NCI-H1417 (cell line): ENCODE measurements at regions not wholly inside any gene's neighbourhood (a gene's known extent, or its start where the extent isn't known, plus 50 kb on each side); places are given as distances from the start of the nearest gene placed in this dataset.

Experiments
- DNase-seq, 3 experiments: peaks; one replicate each; lab custom pipeline; 2025; lab: John Stamatoyannopoulos, UW

DNA sequence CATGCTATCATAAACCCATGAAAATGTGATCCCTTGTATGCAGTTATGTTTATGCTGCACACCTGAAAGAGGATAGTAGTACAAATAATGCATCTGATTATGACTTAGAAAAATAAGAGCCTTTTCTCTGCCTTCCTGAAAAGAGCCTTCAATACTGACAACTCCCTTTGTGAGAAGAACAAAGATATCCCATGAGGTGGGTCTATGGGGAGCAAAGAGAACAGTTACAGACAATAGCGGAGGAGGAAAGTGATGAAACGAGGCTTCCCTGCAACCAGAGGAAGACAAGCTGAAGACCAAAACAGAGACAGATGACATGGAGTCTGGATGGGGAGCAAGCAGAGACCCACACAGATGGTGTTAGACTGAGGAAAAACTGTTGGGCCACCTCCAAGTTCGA lies 598.3 kb upstream of the PLXNA2 start:
- DNase-seq: no peak

DNA sequence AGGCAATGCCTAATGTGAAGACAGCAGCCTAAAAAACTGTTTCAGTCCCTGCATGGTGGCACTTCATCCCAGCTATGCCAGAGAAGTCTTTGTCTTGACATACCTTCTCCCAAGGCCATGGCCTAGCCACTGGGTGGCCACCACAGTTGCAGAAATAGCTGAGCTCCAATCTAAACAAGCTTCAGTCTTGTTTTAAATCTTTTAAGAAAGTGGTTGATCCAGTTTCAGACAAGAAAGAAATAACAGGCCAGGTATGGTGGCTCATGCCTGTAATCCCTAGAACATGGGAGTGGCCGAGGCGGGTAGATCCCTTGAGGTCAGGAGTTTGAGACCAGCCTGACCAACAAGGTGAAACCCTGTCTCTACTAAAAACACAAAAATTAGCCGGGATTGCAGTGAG lies 600.0 kb upstream of the PLXNA2 start:
- DNase-seq: no peak

DNA sequence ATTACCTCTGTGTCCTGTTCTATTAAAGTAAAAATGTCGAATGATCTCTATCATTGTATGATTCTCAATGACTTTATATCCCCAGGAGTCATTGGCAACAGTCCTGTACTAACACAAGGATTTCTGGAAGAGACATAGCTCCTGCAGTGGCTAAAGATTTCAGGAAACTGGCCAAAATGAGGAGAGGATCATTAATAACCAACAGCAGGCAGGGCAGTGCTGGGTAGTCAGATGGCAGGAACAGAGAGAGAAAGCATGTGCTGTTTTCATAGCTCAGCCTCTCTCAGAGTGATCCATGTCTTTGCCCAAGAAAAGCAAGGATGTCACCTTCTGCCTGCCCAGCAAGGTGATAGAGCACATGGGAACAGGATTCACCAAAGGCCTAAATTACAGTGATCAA lies 604.7 kb upstream of the PLXNA2 start:
- DNase-seq: no peak

DNA sequence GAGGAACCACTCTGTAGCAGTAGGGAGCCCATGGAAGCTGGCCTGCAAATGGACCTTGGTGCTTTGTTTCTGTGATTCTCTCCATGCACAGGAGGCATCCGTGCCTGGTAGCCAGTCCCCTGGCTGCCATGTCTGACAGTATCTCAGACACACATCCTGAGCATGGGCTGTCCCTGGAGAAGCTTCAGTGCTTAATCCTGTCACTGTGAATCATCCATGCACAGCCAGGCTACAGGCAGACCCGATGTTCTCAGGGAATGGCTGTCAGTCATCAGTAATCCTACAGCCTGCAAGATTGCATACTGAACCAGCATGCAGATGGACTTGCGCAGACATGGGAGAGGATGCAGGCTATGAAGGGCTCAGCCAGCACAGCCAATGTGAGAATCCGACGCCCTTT lies 606.3 kb upstream of the PLXNA2 start:
- DNase-seq: no peak

DNA sequence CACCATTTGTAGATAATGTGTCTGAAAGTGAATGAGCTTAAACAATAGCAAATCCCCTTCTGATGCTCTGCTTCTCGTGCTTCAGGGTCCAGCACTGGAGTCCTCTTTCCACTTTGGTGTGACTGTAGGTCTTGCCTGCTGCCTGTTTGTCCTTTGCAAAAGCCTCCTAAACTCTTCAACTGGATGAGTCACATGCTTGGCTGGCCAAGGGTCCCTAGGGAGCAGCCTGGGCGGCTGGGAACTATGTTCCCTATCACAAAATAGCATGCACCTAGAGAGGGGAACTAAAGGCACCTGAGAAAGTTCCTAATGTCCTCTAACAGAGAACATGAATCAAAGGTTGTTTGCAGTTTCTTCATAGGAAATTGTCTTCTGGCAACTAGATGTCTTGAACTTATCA lies 607.2 kb upstream of the PLXNA2 start:
- no peak for DNase-seq

DNA sequence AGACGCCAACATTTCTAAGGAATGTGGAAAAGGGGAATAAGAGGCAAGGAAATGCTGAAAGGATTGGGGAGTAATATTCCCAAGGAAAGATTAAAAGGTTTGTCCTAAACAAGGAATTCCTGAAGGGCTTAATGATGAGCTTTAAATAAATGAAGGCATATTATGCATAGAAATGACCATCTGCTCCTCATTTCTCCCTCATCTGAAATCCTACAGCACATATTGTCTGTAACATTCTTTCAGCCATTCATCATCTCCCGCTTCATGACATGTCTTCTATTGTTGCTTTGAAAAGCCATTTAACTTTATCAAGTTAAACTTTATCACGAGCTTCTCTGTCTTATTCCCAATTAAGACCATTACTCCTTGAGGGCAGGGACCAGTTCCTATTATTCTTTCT lies 608.7 kb upstream of the PLXNA2 start:
- no peak for DNase-seq

DNA sequence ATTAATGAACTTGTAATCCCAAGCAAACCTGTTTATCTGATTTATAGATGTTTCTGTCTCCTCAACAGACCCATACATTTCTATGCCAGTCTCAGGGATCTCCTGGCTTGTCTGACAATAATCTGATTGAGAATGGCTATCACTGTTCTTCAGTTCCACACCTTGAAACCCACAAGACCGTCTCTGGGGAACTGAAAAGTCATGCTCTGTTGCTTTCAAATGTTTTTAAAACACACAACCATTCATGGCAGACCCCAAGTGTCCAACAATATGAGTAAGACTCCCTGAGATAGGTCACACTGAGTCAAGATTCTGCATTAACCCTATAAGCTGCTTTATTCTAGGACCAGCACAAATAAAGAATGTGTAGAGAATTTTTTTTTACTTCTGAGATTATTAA lies 611.2 kb upstream of the PLXNA2 start:
- DNase-seq: peak in 1 of 3 experiments; percentile 68

DNA sequence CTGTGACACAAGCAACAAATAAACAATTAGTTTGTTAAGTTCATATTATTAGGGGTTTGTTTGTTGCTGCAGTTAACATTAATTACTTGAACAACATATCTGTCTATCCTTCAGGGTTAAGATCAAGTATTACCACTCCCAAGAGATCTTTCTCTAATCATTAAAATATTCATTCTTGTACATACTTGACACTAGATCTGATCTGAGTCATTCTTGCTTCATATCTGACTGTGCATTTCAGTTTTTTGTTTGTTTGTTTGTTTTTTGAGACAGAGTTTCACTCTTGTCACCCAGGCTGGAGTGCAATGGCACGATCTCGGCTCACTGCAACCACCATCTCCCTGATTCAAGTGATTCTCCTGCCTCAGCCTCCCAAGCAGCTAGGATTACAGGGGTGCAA lies 613.3 kb upstream of the PLXNA2 start:
- DNase-seq: no peak

DNA sequence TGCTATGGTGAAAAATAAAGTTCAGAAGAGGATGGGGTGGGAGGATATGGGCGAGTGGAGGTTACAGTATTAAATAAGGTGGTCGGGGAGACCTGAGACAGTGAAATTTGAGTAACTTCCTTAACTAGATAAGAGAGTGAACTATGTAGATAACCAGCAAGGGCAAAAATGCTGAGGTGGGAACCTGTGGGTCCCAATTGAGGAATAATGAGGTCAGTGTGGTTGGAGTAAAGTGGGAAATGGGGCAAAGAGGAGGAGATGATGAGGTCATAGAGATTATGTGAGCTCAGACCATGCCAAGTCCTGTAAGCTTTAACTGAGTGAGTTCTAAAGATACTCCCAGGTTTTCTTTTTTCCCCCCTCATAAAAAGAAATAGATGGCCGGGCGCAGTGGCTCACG lies 614.6 kb upstream of the PLXNA2 start:
- DNase-seq: no peak

DNA sequence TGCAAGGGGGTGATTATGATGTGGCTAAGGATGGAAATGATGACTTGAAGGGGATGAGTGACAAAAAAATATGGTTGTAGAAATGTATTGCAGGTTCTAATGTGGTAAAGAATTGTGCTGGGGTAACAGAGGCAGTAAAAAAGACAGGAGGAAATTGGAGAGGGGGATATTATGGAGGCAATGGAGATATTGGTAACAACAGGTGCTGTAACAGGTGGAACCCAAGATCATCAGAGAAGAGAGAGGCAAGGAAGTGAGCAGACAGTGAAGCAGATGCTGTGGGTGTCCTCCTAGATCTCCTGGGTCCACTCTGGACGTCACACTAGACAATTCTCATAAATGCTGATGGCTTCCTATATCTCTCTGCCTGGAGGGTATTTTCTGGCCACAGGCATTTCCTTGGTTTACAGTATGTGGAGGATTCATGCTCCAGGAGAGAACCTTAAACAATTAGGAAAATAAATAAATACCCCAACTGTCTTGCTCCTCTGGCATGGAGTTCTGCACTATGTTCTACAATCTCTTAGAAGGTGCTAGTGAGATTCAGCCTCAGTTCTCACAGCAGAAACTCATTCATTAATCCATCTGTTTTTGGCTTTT lies 620.3 kb upstream of the PLXNA2 start:
- no peak for DNase-seq

DNA sequence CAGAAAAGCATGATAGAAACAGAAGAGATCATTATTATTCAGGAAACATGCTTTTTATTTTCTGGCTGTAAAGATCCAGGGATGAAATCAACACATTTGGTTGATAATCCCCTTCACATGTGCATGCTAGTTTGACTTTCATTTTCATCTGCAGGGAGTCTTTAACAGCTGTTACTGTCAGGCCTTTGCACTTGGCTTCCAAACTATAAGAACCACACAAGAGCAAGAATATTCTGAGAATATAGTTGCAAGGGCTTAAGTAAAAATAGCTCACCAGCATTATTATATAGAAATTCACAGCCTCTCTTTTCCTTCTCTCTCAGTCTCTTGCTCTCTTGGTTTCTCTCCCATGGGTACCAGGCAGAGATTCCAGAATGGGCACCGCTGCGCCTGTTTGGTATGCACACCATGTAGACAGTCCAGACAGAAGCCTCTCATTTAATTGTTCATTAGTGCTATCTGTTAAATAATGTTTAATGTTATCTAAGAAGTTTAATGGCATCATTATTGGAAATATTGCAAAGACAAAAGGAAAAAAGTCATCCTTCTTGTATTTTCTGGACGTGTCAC lies 622.3 kb upstream of the PLXNA2 start:
- no peak for DNase-seq

DNA sequence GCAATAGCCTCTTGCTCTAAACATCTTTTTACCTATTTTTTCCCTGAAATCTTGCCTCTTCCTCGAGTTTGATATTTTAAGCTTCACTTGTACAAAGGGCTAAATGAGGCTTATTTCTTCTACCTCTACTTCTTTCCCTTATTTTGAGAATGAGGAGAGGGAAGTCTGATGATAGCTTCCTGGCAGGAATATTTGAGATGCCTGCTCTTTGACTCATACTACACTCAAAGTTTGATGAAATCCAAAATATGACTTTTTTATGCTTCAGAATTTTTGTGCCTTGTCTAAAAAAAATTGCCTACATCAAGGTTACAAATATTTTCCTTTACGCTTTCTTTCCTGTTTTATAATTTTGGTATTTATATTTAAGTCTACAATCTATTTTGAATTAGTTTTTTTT lies 624.4 kb upstream of the PLXNA2 start:
- DNase-seq: no peak

DNA sequence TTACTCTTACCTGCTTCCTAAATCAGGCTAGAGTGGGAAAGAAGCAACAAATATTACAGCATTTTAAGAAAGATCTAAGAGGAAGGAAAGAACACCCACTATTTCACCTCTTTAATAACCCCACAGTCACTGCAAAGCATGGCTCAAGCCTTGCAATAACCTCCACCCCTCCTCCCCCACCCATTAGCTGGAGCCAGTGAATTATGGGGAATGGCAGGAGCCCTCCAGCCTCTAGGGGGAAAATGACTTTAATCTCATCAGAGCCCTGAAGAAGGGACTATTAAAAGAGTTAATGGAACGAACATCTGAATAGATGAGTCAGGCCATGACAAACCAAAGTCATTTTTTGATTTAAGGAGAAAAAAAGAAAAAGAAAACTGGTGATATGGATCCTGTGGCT lies 630.7 kb upstream of the PLXNA2 start:
- no peak for DNase-seq

DNA sequence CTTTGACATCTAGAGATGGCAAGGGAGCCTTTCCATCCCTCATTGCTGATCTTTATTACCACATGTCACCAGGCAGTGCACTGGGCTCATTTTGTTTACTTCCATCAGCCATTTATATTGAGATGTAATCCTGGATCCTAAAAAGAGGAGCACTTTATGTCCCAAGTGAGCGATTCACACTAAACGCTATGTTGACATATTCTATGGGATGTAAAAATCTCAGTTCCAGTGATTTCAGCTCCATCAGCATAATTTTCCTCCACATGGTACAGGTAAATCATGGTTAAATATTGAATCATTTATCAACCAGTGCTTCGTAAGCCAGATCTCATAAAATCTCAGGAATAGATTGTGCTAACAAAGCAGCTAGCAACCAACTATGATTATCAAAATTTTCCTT lies 634.8 kb upstream of the PLXNA2 start:
- no peak for DNase-seq

DNA sequence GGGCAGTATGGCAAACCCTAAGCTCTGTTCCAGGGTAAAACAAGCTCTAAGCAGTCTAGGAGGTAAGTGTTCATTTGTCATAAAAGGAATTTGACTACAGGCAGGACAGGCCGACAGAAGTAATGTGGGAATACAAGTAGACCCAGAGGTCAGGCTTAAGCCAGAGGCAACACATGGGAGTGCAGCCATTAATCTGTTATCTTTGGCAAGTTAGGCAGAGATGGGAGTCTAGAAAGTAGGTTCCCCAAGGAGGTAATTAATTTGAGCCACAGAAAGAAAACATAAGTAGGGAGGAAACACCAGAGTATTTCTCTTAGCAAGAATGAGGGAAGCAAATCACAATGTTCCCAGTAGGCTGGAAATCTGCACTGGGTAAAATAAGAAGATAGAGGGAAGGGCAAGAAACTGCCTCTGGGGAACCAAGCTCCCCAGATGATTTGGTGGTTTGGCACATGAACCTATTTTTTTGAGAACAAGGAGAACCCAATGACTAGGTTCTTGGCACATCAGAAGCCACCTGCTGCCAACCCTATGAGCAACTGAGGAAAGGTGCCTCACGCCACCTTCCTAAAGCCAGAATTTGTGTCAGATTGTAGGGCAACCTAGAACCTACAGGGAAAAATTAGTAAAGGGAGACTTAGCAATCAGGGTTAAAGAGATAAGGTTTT lies 636.4 kb upstream of the PLXNA2 start:
- no peak for DNase-seq

DNA sequence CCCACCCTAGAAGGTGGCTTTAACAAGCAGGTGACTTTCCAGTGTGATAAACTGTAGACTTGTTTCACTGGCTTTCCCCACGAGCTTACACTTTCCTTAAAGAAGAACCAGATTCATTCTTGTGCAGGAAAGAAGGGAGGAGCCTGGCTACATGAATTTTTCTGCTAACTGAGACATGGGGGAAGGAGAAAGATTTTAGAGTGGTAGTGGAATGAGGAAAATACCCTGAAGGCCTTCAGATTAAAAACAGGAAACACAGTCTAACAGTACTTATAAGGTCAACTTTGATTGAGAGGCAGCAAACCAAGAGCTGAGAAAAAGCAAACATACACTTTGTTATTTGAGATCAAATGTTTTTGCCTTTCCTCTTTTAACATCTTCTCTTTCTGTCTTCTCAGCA lies 640.9 kb upstream of the PLXNA2 start:
- peak in 1 of 3 experiments; percentile 16 for DNase-seq

DNA sequence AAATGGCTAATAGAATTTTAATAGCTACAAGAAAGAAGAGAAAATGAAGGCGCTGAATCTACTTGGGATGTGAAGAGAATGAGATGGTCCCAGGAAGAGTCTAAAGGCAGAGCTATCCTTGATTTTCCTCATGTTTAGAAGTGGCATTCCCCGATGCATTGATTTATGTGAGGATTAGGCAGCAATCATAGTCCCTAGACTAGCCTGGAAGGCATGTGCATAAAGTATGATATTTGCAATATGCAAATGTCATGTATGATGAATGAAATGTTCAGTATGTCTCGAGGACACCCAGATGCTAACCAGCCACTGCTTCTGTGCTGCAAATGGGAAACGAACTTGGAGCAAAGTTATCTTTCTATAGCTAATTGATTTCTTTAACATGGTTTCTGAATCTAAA lies 641.5 kb upstream of the PLXNA2 start:
- DNase-seq: no peak

DNA sequence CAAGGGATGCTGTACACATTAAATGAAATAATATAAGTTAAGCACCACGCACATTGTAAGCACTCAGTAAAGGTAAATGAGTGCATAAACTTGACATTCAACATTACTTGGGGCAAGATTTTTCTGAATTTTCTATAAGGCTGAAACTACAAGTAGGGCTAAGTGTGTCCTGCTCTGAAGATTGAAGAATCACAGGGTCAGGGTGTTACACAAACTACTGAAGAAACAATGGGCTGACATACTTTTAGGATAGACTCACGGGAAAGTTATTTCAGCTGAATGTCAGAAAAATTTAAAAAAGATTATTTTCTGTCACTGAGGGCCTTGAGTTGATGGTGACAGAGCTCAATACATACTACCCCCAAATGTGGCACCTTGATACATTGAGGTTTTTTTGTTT lies 644.2 kb upstream of the PLXNA2 start:
- DNase-seq: no peak

DNA sequence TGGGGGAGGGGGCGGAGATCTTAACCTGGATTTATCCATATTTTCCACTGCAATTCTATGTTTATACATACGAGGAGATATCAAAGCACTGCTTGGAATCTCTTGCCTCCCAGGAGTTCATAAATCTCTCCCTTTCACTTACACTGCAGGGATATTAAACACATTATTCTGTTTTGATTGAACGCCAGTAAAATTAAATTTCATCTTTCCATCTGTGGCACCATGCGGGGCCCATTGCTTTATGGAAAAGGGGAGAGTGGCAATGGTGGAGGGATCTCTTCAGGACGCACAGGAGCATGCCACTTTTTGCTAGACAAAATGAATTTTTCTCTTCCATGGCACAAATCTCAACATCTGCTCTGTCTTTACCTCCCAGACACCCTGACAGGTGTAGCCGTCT lies 648.0 kb upstream of the PLXNA2 start:
- no peak for DNase-seq

DNA sequence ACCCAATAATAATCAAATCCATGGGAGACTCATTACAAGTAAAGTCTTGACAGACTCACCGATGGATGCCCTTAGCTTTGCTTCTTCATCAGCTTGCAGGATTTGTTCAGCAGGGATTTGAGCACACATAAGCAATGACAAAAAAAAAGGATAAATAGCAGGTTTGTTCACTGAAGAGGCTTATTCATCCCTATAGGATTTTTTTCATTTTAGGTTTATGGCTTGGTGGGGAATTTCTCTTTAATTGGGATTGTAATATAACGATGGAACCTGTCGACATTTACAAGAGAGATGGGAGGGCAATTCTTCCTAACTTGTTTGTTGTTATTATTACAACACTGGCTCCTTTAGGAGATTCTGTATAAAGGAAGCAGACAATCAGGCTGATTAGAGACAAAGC lies 649.1 kb upstream of the PLXNA2 start:
- peak in 1 of 3 experiments; percentile 24 for DNase-seq

DNA sequence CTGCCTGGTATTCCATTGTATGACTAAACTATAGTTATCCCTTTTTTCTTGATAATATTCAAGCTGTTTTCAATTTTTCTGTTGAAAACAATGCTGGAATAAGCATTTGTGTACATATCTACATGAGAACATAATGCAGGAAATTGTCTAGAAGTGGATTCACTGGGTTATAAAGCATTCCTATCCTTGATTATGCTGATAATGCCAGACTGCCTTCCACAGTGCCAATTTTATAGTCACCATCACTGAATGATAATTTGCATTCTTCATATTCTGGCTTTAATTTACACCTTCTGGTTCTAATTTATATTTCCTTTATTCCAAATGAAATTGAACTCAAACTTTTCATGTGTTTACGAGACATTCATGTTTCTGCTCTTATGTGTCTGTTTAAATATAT lies 651.0 kb upstream of the PLXNA2 start:
- DNase-seq: no peak

DNA sequence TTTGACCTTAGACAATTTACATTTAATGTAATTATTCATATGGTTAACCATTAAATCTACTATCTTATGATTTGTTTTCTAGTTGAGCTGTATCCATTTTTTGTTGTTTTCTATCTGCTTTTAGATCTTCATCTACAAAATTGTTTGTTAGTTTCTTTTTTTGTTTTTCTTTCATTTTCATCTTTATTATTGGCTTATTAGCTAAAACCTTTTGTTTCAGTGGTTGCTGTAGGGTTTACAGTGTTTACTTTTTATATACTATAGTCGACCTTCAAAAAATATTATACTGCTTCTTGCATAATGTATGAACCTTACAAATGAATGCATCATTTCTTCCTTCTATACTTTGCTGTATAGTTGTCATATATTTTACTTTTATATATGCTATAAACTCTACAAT lies 651.6 kb upstream of the PLXNA2 start:
- no peak for DNase-seq

DNA sequence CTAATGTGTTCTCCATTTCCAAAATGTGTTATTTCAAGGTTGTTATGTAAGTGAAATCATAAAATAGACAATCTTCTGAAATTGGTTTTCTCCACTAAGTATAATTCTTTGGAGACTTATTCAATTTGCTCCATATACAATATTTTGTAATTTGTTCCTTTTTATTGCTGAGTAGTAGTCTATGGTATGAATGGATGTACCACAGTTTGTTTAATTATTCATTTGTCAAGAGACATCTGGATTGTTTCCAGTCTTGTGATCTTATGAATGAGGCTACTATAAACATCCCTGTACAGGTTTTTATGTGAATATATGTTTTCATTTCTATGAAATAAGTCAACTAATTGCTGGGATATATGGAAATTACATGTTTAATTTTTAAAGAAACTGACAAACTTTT lies 652.6 kb upstream of the PLXNA2 start:
- DNase-seq: no peak

DNA sequence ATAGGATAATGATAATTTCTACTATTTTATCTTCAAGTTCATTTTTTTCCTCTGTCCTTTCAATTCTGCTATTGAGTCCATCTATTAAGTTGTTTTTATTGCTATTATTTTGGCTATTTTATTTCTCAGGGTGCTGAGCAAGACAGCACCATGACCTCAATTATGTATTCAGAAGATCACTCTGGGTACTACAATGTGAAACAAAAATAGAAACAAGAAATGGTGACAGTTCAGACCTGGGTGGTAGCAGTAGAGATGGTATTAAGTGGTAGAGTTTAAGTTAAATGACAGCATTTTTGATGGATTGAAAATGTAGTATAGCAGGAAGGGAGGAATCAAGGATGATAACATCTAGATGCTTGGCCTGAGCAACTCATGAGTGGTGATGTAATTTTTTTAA lies 655.3 kb upstream of the PLXNA2 start:
- DNase-seq: no peak
